DND-41 (cell line): ENCODE measurements at regions not wholly inside any gene's neighbourhood (a gene's known extent, or its start where the extent isn't known, plus 50 kb on each side); places are given as distances from the start of the nearest gene placed in this dataset.

ENCODE experiments used
- ATAC-seq: fragments of 200-7000 bp; cut with Tn5 transposase; 3 replicates; pipeline ENCODE4 v1.9.1; 2021; ENCODE audit warnings: low read depth; ENCODE audit not compliant: insufficient read depth
- DNase-seq: peaks from one replicate; pipeline ENCODE4 v3.0.0-alpha.2; 2020
- H2AFZ ChIP-seq: 2 replicates; pipeline ENCODE4 v1.6.0; 2012; ENCODE audit warnings: low read depth, low read length
- H3K27ac ChIP-seq: 2 replicates; pipeline ENCODE4 v1.5.1; 2012; ENCODE audit warnings: low read length, inconsistent platforms
- H3K27me3 ChIP-seq: fragments of 200-600 bp; sonication (generic); 2 replicates; pipeline ENCODE4 v1.6.0; 2012; ENCODE audit warnings: low read length, mild to moderate bottlenecking, inconsistent platforms; ENCODE audit not compliant: insufficient read depth, poor library complexity
- H3K36me3 ChIP-seq: 2 replicates; pipeline ENCODE4 v1.5.1; 2012; ENCODE audit warnings: low read length, inconsistent platforms; ENCODE audit not compliant: insufficient read depth
- H3K4me1 ChIP-seq: 2 replicates; pipeline ENCODE4 v1.5.1; 2012; ENCODE audit warnings: mild to moderate bottlenecking, low read length; ENCODE audit not compliant: insufficient read depth
- H3K4me2 ChIP-seq: 2 replicates; pipeline ENCODE4 v1.6.0; 2012; ENCODE audit warnings: mild to moderate bottlenecking, moderate library complexity, low read length, inconsistent platforms; ENCODE audit not compliant: insufficient read depth
- H3K4me3 ChIP-seq, 2 experiments: fragments of 200-600 bp in 1 of 2; shearing (Covaris generic) in 1 of 2; 2 replicates each; pipeline ENCODE4 v1.5.1; 2012 to 2016; ENCODE audit warnings: inconsistent platforms in 2 of 2, low read length in 2 of 2, mild to moderate bottlenecking in 2 of 2, low read depth in 1 of 2, moderate library complexity in 1 of 2
- H3K79me2 ChIP-seq: 2 replicates; pipeline ENCODE4 v1.6.0; 2012; ENCODE audit warnings: low read length, inconsistent platforms; ENCODE audit not compliant: insufficient read depth
- H3K9ac ChIP-seq: 2 replicates; pipeline ENCODE4 v1.6.0; 2012; ENCODE audit warnings: low read depth, mild to moderate bottlenecking, inconsistent platforms, low read length, moderate library complexity
- H3K9me3 ChIP-seq: 2 replicates; pipeline ENCODE4 v1.5.1; 2012; ENCODE audit warnings: low read length, moderate library complexity, mild to moderate bottlenecking, inconsistent platforms; ENCODE audit not compliant: insufficient read depth, severe bottlenecking
- H4K20me1 ChIP-seq: 2 replicates; pipeline ENCODE4 v1.6.0; 2012; ENCODE audit warnings: low read length; ENCODE audit not compliant: insufficient read depth
- CTCF ChIP-seq: IDR thresholded peaks from 2 replicates; pipeline ENCODE4 v1.5.1; 2012; ENCODE audit warnings: borderline replicate concordance, low read length, moderate library complexity, mild to moderate bottlenecking; ENCODE audit not compliant: poor library complexity, severe bottlenecking; ENCODE audit errors: extremely low read depth
- EZH2 ChIP-seq: IDR thresholded peaks from 3 replicates; pipeline ENCODE4 v1.6.1; 2012; ENCODE audit warnings: borderline replicate concordance, low read depth, mild to moderate bottlenecking, moderate library complexity, low read length, inconsistent platforms; ENCODE audit not compliant: severe bottlenecking

DNA sequence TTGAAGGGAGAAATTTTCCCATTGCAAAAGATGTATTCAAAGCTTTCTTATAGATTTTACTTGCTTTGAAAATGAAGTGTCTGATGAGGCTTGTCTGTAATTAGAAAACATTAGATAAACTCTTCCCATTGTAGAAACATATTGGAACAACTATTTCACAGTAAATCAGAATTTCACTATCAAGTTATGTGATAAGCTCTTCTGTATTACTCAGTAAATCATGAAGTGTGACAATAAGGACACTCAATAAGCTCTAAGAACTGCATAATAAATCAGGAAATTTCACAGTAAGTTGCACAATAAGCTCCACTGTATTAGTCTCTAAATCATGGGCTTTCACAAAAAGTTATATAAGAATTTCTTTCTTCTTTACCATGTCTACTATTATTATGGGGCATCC, 1546.6 kb downstream of the SLITRK5 start:
- Histone ChIP-seq H3K9ac (no peak overlapping the region), H4K20me1 (no peaks in the 10 kb centered on the region), H3K79me2 (no peaks in the 10 kb centered on the region), H2AFZ (no peak overlapping the region), H3K4me3 (no peak overlapping the region), H3K27me3 (no peaks in the 10 kb centered on the region), H3K4me1 (no peaks in the 10 kb centered on the region), H3K9me3 (peaks cover 4% of the 10 kb centered on the region), H3K4me2 (no peak overlapping the region), H3K27ac (no peak overlapping the region), H3K36me3 (no peaks in the 10 kb centered on the region)
- TF ChIP-seq EZH2 (no peak), CTCF (no peak)
- no peak for DNase-seq
- no peak for ATAC-seq

DNA sequence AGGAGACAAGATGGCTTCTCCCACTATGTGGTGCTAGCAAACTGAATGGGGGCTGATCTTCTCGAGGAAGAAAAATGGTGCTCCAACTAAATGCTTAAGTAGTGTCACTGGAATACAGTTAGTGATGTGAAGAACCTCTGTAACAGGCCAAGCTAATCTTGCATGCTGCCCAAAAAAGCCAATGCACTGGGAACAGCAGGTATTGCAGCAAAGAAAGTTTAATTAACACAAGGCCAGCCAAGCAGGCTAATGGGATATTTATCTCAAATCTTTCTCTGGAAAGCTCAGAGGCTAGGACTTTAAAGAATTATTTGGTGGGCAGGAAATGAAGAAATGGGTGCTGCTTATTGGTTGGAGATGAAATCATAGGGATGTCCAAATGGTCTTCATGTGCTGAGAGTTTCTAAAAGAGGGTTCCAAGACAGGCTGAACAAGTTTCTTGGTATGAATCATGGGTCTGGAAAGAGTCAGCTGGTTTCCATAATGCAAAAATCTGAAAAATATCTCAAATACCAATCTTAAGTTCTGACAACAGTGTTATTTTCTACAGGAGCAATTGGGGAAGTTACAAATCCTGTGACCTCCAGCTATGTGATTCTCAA, 1550.5 kb downstream of the SLITRK5 start:
- Histone ChIP-seq H3K9ac (no peak overlapping the region), H3K36me3 (no peaks in the 10 kb centered on the region), H3K27ac (no peak overlapping the region), H3K9me3 (peaks cover 4% of the 10 kb centered on the region), H4K20me1 (no peaks in the 10 kb centered on the region), H3K27me3 (no peaks in the 10 kb centered on the region), H3K4me3 (no peak overlapping the region), H2AFZ (no peak overlapping the region), H3K4me1 (no peaks in the 10 kb centered on the region), H3K4me2 (no peak overlapping the region), H3K79me2 (no peaks in the 10 kb centered on the region)
- no peak for DNase-seq
- no peak for ATAC-seq
- no peak for TF ChIP-seq CTCF
- TF ChIP-seq EZH2, result no peak

DNA sequence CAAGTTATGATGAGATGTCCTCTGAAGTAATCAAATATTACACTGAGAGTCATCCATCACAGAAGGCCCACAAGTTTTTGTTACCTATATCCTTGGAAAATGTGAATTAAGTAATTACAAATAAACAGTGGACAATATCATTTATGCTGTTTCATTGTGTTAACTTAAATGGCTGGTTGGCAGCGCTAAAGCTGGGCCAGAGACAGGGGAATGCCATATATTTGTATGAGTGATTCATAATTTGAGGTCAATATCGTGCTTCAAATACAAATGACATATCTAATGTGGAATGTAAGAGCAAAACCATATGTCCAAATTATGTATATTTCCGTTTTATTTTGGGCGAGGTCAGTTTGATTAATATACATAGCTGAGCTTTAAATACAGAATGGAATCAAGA, 1556.2 kb downstream of the SLITRK5 start:
- Histone ChIP-seq H3K4me2 (no peak overlapping the region), H3K4me1 (no peaks in the 10 kb centered on the region), H3K27me3 (no peaks in the 10 kb centered on the region), H2AFZ (no peak overlapping the region), H4K20me1 (no peaks in the 10 kb centered on the region), H3K27ac (no peak overlapping the region), H3K4me3 (no peak overlapping the region), H3K9ac (no peak overlapping the region), H3K79me2 (no peaks in the 10 kb centered on the region), H3K36me3 (no peaks in the 10 kb centered on the region), H3K9me3 (no peaks in the 10 kb centered on the region)
- ATAC-seq (no peak), DNase-seq (no peak)
- TF ChIP-seq EZH2 (no peak), CTCF (no peak)

DNA sequence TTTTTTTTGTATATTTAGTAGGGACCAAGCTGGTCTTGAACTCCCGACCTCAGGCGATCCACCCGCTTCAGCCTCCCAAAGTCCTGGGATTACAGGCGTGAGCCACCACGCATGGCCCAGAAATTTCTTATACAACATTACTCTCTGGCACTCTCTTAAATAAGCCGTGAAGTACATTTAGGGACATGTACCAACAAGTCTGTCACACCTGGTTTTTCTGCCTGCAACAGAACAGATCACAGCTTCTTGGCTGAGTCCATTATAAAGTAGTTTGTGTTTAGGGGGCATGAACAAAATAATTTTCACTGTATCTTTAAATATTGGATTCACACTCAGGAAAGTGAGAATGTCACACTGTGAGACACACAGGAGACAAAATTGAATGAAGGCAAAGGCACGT, 1567.3 kb downstream of the SLITRK5 start:
- Histone ChIP-seq H3K36me3 (no peaks in the 10 kb centered on the region), H3K4me3 (no peak overlapping the region), H4K20me1 (no peaks in the 10 kb centered on the region), H3K27me3 (no peaks in the 10 kb centered on the region), H3K4me2 (no peak overlapping the region), H3K27ac (no peak overlapping the region), H3K79me2 (no peaks in the 10 kb centered on the region), H3K9ac (no peak overlapping the region), H3K9me3 (no peaks in the 10 kb centered on the region), H3K4me1 (no peaks in the 10 kb centered on the region), H2AFZ (no peak overlapping the region)
- no peak for ATAC-seq
- DNase-seq, result no peak
- no peak for TF ChIP-seq EZH2
- TF ChIP-seq CTCF, result no peak
